Panc1 (cell line): ENCODE measurements at regions not wholly inside any gene's neighbourhood (a gene's known extent, or its start where the extent isn't known, plus 50 kb on each side); places are given as distances from the start of the nearest gene placed in this dataset.

Source experiments
- ATAC-seq: fragments of 200-7000 bp; cut with Tn5 transposase; 2 replicates; pipeline ENCODE4 v1.9.1; 2020; ENCODE audit warnings: mild to moderate bottlenecking, moderate library complexity
- BruUV-seq: library from RNA; stranded (reverse); fragments of 400-500 nt; replicated peaks from 2 replicates; lab custom pipeline; 2021; lab: Mats Ljungman, UMichigan
- CTCF ChIA-PET: fragments of 300-600 bp; sonication (Branson Sonifier 250); formaldehyde crosslinking; loops from one replicate; lab custom pipeline; 2022; ENCODE audit warnings: antibody characterized with exemption; lab: Charles Lee
- POLR2A ChIA-PET: fragments of 300-600 bp; sonication (Branson Sonifier 250); formaldehyde crosslinking; loops from one replicate; lab custom pipeline; 2022; ENCODE audit warnings: antibody characterized with exemption; lab: Charles Lee
- DNase-seq: peaks from one replicate; pipeline ENCODE4 v3.0.0-alpha.2; 2010; ENCODE audit warnings: low read depth, low spot score
- H3K27ac ChIP-seq: 2 replicates; pipeline ENCODE4 v1.5.1; 2011; ENCODE audit warnings: mild to moderate bottlenecking, low read length, inconsistent platforms
- H3K27me3 ChIP-seq: fragments of 200-500 bp; sonication (Bioruptor generic); 2 replicates; pipeline ENCODE4 v1.6.0; 2014; ENCODE audit warnings: low read length, inconsistent platforms; ENCODE audit not compliant: control insufficient read depth, insufficient read depth
- H3K36me3 ChIP-seq: fragments of 200-500 bp; sonication (Bioruptor generic); 2 replicates; pipeline ENCODE4 v1.5.1; 2014; ENCODE audit warnings: inconsistent platforms, mild to moderate bottlenecking, low read length, moderate library complexity; ENCODE audit not compliant: control insufficient read depth, insufficient read depth
- H3K4me1 ChIP-seq: 2 replicates; pipeline ENCODE4 v1.5.1; 2011; ENCODE audit warnings: inconsistent platforms, mild to moderate bottlenecking, low read length, moderate library complexity; ENCODE audit not compliant: control insufficient read depth, insufficient read depth
- H3K4me3 ChIP-seq, 2 experiments: 2 replicates each; pipeline ENCODE4 v1.5.1; 2011 to 2012; ENCODE audit warnings: low read depth in 2 of 2, low read length in 2 of 2, mild to moderate bottlenecking in 2 of 2, inconsistent platforms in 1 of 2, moderate library complexity in 1 of 2
- H3K9me3 ChIP-seq: fragments of 200-500 bp; sonication (Bioruptor generic); 2 replicates; pipeline ENCODE4 v1.5.1; 2014; ENCODE audit warnings: low read depth, mild to moderate bottlenecking, inconsistent platforms, low read length, moderate library complexity; ENCODE audit not compliant: control insufficient read depth, insufficient read depth
- POLR2AphosphoS5 ChIP-seq: IDR thresholded peaks from 2 replicates; pipeline ENCODE4 v1.6.1; 2012; ENCODE audit warnings: mild to moderate bottlenecking, low read depth, low read length, moderate library complexity
- SIN3A ChIP-seq: IDR thresholded peaks from 2 replicates; pipeline ENCODE4 v1.6.1; 2012; ENCODE audit warnings: low read depth, mild to moderate bottlenecking, low read length, moderate library complexity, borderline replicate concordance; ENCODE audit not compliant: insufficient read depth
- TCF7L2 ChIP-seq: IDR thresholded peaks from 2 replicates; pipeline ENCODE4 v1.6.1; 2011; ENCODE audit warnings: mild to moderate bottlenecking, low read depth, low read length, inconsistent platforms
- in situ Hi-C: cut with HindIII; loops from 2 replicates; pipeline ENCODE4 v1.10.0; 2016; ENCODE audit warnings: low sequenced_read_pairs, low pct_unique_long_range_greater_than_20kb
- intact Hi-C: fragments of 100-400 bp; cut with micrococcal nuclease; formaldehyde crosslinking; loops from one replicate; pipeline ENCODE4 v1.10.0; 2022; ENCODE audit not compliant: unreplicated experiment
- TF ChIP-seq, protein P1 (sequence below): fragments of 450-650 bp; IDR thresholded peaks from 2 replicates; pipeline ENCODE4 v1.5.1; 2017; ENCODE audit warnings: mild to moderate bottlenecking
- TF ChIP-seq, protein P2 (sequence below), 2 experiments: IDR thresholded peaks; 2 replicates each; pipeline ENCODE4 v1.6.1; 2011 to 2012; ENCODE audit warnings: low read depth in 2 of 2, control low read depth in 1 of 2, low read length in 1 of 2, mild to moderate bottlenecking in 1 of 2, moderate library complexity in 1 of 2; ENCODE audit not compliant: insufficient read depth in 1 of 2

DNA sequence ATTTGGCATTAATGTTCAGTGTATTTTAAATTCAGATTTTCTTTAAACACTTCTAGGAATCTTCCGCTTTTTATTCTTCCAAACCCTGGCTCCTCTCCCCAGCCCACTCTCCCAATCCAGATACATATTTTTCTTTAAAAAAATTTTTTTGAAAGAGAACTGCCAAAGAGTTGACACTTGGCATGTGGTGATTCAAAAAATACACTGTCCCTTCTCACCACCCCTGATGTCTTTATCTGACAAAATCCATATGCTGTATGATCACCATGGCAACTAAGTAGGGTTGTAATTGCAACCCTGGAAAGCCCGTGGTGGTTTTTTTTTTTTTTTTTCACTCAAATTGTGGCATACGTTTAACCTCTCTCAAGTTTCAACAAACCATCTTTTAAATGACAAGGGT lies 355.8 kb upstream of the SASH1 start:
- BruUV-seq = no TSS peak
- H3K4me3 ChIP-seq = no peak overlapping the region
- intact Hi-C loops = loop anchor here (1.0 kb wide), 1 partner anchor 17 kb away; no protein-coding TSS in a partner anchor
- H3K4me1 ChIP-seq = no peaks in the 10 kb centered on the region
- in situ Hi-C loops = no loop called here
- H3K27ac ChIP-seq = no peak overlapping the region
- DNase-seq (no peak), ATAC-seq (no peak)
- no peaks in the 10 kb centered on the region for H3K27me3 ChIP-seq
- no peaks in the 10 kb centered on the region for H3K9me3 ChIP-seq
- TF ChIP-seq, protein P1, sequence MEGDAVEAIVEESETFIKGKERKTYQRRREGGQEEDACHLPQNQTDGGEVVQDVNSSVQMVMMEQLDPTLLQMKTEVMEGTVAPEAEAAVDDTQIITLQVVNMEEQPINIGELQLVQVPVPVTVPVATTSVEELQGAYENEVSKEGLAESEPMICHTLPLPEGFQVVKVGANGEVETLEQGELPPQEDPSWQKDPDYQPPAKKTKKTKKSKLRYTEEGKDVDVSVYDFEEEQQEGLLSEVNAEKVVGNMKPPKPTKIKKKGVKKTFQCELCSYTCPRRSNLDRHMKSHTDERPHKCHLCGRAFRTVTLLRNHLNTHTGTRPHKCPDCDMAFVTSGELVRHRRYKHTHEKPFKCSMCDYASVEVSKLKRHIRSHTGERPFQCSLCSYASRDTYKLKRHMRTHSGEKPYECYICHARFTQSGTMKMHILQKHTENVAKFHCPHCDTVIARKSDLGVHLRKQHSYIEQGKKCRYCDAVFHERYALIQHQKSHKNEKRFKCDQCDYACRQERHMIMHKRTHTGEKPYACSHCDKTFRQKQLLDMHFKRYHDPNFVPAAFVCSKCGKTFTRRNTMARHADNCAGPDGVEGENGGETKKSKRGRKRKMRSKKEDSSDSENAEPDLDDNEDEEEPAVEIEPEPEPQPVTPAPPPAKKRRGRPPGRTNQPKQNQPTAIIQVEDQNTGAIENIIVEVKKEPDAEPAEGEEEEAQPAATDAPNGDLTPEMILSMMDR = no peak
- TF ChIP-seq TCF7L2 (no peak), SIN3A (no peak), POLR2AphosphoS5 (no peak)
- TF ChIP-seq, protein P2, sequence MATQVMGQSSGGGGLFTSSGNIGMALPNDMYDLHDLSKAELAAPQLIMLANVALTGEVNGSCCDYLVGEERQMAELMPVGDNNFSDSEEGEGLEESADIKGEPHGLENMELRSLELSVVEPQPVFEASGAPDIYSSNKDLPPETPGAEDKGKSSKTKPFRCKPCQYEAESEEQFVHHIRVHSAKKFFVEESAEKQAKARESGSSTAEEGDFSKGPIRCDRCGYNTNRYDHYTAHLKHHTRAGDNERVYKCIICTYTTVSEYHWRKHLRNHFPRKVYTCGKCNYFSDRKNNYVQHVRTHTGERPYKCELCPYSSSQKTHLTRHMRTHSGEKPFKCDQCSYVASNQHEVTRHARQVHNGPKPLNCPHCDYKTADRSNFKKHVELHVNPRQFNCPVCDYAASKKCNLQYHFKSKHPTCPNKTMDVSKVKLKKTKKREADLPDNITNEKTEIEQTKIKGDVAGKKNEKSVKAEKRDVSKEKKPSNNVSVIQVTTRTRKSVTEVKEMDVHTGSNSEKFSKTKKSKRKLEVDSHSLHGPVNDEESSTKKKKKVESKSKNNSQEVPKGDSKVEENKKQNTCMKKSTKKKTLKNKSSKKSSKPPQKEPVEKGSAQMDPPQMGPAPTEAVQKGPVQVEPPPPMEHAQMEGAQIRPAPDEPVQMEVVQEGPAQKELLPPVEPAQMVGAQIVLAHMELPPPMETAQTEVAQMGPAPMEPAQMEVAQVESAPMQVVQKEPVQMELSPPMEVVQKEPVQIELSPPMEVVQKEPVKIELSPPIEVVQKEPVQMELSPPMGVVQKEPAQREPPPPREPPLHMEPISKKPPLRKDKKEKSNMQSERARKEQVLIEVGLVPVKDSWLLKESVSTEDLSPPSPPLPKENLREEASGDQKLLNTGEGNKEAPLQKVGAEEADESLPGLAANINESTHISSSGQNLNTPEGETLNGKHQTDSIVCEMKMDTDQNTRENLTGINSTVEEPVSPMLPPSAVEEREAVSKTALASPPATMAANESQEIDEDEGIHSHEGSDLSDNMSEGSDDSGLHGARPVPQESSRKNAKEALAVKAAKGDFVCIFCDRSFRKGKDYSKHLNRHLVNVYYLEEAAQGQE (IDR thresholded peaks at IDR 0.05; ENCODE audit: insufficient read depth in 1 of 2, low read depth in 2 of 2, low read length in 1 of 2) = no peak
- H3K36me3 ChIP-seq = no peaks in the 10 kb centered on the region
- POLR2A ChIA-PET = no interaction called here
- CTCF ChIA-PET = no interaction called here

DNA sequence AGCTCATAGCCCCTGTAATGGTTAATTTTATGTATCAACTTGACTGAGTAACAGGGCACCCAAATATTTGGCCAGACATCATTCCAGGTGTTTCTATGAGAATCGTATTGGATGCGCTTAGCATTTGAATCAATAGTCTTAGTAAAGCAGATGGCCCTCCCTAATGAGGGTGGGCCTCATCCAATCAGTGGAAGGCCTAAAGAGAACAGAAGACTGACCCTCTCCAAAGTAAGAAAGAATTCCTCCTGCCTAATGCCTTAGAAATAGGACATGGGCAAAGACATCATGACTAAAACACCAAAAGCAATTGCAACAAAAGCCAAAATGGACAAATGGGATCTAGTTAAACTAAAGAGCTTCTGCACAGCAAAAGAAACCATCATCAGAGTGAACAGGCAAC lies 352.5 kb upstream of the SASH1 start:
- POLR2A ChIA-PET = no interaction called here
- Histone ChIP-seq H3K4me3 (no peak overlapping the region), H3K4me1 (no peaks in the 10 kb centered on the region), H3K36me3 (no peaks in the 10 kb centered on the region), H3K9me3 (no peaks in the 10 kb centered on the region), H3K27ac (no peak overlapping the region), H3K27me3 (no peaks in the 10 kb centered on the region)
- TF ChIP-seq POLR2AphosphoS5 = no peak
- TF ChIP-seq TCF7L2 = no peak
- TF ChIP-seq, protein P2 (IDR thresholded peaks at IDR 0.05; ENCODE audit: insufficient read depth in 1 of 2, low read depth in 2 of 2, low read length in 1 of 2) = no peak
- TF ChIP-seq SIN3A = no peak
- TF ChIP-seq, protein P1 = no peak
- DNase-seq (no peak), ATAC-seq (no peak)
- no TSS peak for BruUV-seq
- in situ Hi-C loops = no loop called here
- intact Hi-C loops = no loop called here
- CTCF ChIA-PET = interaction anchor here (0.6 kb wide), 1 partner anchor 86 kb away, joined by 3 read pairs; no protein-coding TSS in a partner anchor
